MM.1S (cell line): ENCODE measurements at regions not wholly inside any gene's neighbourhood (a gene's known extent, or its start where the extent isn't known, plus 50 kb on each side); places are given as distances from the start of the nearest gene placed in this dataset.

Experiments
- DNase-seq: peaks from one replicate; pipeline ENCODE4 v3.0.0-alpha.2; 2015
- H2AFZ ChIP-seq: fragments of 300-600 bp; sonication (generic); 2 replicates; pipeline ENCODE4 v1.6.0; 2016; ENCODE audit warnings: antibody characterized with exemption, low read length
- H3F3A ChIP-seq: fragments of 300-600 bp; sonication (generic); 2 replicates; pipeline ENCODE4 v1.6.1; 2016; ENCODE audit warnings: mild to moderate bottlenecking, antibody characterized with exemption, low read length, moderate library complexity, mixed read lengths; ENCODE audit not compliant: insufficient read depth
- H3K27ac ChIP-seq: fragments of 300-600 bp; sonication (generic); 2 replicates; pipeline ENCODE4 v1.5.1; 2016; ENCODE audit warnings: mild to moderate bottlenecking, low read length
- H3K27me3 ChIP-seq: fragments of 300-600 bp; sonication (generic); replicated peaks from 2 replicates; pipeline ENCODE4 v1.6.0; 2016; ENCODE audit warnings: low read length; ENCODE audit not compliant: insufficient read depth
- H3K36me3 ChIP-seq: fragments of 300-600 bp; sonication (generic); replicated peaks from 2 replicates; pipeline ENCODE4 v1.6.1; 2016; ENCODE audit warnings: mild to moderate bottlenecking, low read length, mixed read lengths; ENCODE audit not compliant: insufficient read depth
- H3K4me1 ChIP-seq: fragments of 300-600 bp; sonication (generic); 2 replicates; pipeline ENCODE4 v1.6.1; 2016; ENCODE audit warnings: low read length, mixed read lengths
- H3K4me2 ChIP-seq: fragments of 300-600 bp; sonication (generic); 2 replicates; pipeline ENCODE4 v1.6.0; 2016; ENCODE audit warnings: low read depth, low read length
- H3K4me3 ChIP-seq: fragments of 300-600 bp; sonication (generic); 2 replicates; pipeline ENCODE4 v1.5.1; 2016; ENCODE audit warnings: low read length, mixed read lengths
- H3K79me2 ChIP-seq: fragments of 300-600 bp; sonication (generic); 2 replicates; pipeline ENCODE4 v1.6.1; 2016; ENCODE audit warnings: mixed run types, low read length, mixed read lengths
- H3K9ac ChIP-seq: fragments of 300-600 bp; sonication (generic); 2 replicates; pipeline ENCODE4 v1.6.1; 2016; ENCODE audit warnings: low read length, mixed read lengths
- H3K9me2 ChIP-seq: fragments of 300-600 bp; sonication (generic); replicated peaks from 2 replicates; pipeline ENCODE4 v1.6.1; 2016; ENCODE audit warnings: mild to moderate bottlenecking, low read length, mixed read lengths; ENCODE audit not compliant: insufficient read depth
- H3K9me3 ChIP-seq: fragments of 300-600 bp; sonication (generic); replicated peaks from 2 replicates; pipeline ENCODE4 v1.6.1; 2016; ENCODE audit warnings: mild to moderate bottlenecking, low read length, mixed read lengths; ENCODE audit not compliant: insufficient read depth
- H4K20me1 ChIP-seq: fragments of 300-600 bp; sonication (generic); 2 replicates; pipeline ENCODE4 v1.6.1; 2016; ENCODE audit warnings: mild to moderate bottlenecking, low read length, moderate library complexity, mixed read lengths; ENCODE audit not compliant: insufficient read depth
- EZH2 ChIP-seq: fragments of 300-600 bp; sonication (generic); optimal IDR thresholded peaks from 2 replicates; pipeline ENCODE3; 2017; ENCODE audit warnings: low read depth, mild to moderate bottlenecking, antibody characterized with exemption, low read length, mixed read lengths
- EZH2phosphoT487 ChIP-seq: fragments of 300-600 bp; sonication (generic); IDR thresholded peaks from 2 replicates; pipeline ENCODE4 v1.6.1; 2018; ENCODE audit warnings: antibody characterized with exemption, low read length
- TF ChIP-seq, protein P1 (sequence below): fragments of 300-600 bp; sonication (generic); IDR thresholded peaks from 2 replicates; pipeline ENCODE4 v1.5.1; 2016; ENCODE audit warnings: antibody characterized with exemption, low read length, mixed read lengths

DNA sequence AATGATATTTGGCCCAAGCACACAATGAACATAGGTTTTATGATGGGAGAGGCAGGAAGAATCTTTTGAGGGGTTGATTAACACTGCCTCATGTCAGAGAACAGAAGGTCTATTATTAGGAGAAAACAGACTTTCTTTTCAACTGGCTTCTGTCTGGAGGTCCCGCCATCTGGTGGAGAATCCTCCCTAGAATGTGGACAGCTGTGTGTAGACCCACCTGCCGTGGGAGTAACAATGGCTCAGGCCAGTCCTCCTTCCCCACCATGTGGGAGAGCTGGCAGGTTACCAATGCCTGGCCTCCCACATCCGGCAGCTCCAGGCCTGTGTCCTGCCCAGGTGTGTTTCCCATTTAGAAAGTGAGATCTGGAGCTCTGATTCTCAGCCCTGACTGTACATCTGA is 70.4 kb upstream of the AOAH start:
- Histone ChIP-seq H3K36me3 (no peaks in the 10 kb centered on the region), H4K20me1 (no peaks in the 10 kb centered on the region), H3K4me1 (no peaks in the 10 kb centered on the region), H3K79me2 (no peaks in the 10 kb centered on the region), H3K4me2 (no peak overlapping the region), H3K9me3 (no peaks in the 10 kb centered on the region), H2AFZ (no peak overlapping the region), H3K27me3 (no peaks in the 10 kb centered on the region), H3K9ac (no peak overlapping the region), H3K9me2 (no peaks in the 10 kb centered on the region), H3K4me3 (no peak overlapping the region), H3F3A (no peaks in the 10 kb centered on the region), H3K27ac (no peak overlapping the region)
- DNase-seq = peak; percentile 9
- no peak for TF ChIP-seq EZH2phosphoT487
- TF ChIP-seq EZH2 = no peak
- TF ChIP-seq, protein P1, sequence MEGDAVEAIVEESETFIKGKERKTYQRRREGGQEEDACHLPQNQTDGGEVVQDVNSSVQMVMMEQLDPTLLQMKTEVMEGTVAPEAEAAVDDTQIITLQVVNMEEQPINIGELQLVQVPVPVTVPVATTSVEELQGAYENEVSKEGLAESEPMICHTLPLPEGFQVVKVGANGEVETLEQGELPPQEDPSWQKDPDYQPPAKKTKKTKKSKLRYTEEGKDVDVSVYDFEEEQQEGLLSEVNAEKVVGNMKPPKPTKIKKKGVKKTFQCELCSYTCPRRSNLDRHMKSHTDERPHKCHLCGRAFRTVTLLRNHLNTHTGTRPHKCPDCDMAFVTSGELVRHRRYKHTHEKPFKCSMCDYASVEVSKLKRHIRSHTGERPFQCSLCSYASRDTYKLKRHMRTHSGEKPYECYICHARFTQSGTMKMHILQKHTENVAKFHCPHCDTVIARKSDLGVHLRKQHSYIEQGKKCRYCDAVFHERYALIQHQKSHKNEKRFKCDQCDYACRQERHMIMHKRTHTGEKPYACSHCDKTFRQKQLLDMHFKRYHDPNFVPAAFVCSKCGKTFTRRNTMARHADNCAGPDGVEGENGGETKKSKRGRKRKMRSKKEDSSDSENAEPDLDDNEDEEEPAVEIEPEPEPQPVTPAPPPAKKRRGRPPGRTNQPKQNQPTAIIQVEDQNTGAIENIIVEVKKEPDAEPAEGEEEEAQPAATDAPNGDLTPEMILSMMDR = no peak

DNA sequence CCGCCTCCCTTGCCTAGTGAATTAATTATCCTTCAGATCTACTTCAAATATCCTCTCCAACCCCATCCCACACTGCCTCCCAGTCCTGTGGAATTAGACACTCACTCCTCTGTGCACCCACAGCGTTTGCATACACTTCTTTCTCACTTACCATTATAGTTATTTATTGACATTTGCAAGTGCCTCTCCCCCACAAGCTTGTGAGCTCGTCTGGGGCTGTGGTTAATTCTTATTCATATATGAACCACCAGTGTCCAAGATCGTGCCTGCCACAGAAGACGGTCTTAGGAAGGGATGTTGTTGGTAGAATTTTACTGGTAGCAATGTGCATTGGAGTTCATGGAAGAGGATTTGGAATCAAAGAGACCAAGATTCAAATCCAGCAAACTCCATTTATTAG is 68.1 kb upstream of the AOAH start:
- H3F3A ChIP-seq = no peaks in the 10 kb centered on the region
- no peak overlapping the region for H3K27ac ChIP-seq
- H3K36me3 ChIP-seq = no peaks in the 10 kb centered on the region
- H3K9ac ChIP-seq = no peak overlapping the region
- H3K4me3 ChIP-seq = no peak overlapping the region
- TF ChIP-seq, protein P1 = no peak
- TF ChIP-seq EZH2 (no peak), EZH2phosphoT487 (no peak)
- H3K9me2 ChIP-seq = no peaks in the 10 kb centered on the region
- H3K4me2 ChIP-seq = no peak overlapping the region
- no peaks in the 10 kb centered on the region for H4K20me1 ChIP-seq
- H3K79me2 ChIP-seq = no peaks in the 10 kb centered on the region
- no peaks in the 10 kb centered on the region for H3K27me3 ChIP-seq
- no peak overlapping the region for H2AFZ ChIP-seq
- no peaks in the 10 kb centered on the region for H3K4me1 ChIP-seq
- no peak for DNase-seq
- H3K9me3 ChIP-seq = no peaks in the 10 kb centered on the region

DNA sequence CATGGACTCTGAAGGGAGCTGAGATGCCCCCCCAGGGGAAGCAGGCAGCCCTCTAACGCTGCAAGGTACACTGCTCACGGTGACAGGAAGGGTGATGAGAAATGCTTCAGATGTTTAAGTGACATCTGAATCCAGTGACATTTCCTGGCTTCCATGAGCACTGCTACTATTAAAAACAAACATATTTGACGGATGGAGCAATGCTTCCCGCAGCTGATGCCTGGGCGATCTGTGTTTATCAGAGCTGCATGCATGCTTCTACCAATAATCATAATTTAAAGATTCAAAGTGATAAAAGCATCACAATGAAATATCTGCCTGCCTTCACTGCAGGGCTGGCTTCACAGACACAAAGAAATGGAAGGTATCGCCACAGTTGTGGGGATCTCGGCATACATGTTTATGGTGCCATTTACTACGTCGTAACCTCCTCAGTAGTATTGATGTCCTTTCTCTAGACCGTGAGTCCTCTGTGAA is 66.1 kb upstream of the AOAH start:
- Histone ChIP-seq H3K79me2 (no peaks in the 10 kb centered on the region), H3K36me3 (no peaks in the 10 kb centered on the region), H4K20me1 (no peaks in the 10 kb centered on the region), H3K27me3 (no peaks in the 10 kb centered on the region), H3K4me2 (no peak overlapping the region), H3K9ac (no peak overlapping the region), H3K9me2 (no peaks in the 10 kb centered on the region), H2AFZ (no peak overlapping the region), H3K27ac (no peak overlapping the region), H3F3A (no peaks in the 10 kb centered on the region), H3K4me1 (no peaks in the 10 kb centered on the region), H3K9me3 (no peaks in the 10 kb centered on the region), H3K4me3 (no peak overlapping the region)
- TF ChIP-seq EZH2 = no peak
- TF ChIP-seq, protein P1 = no peak
- TF ChIP-seq EZH2phosphoT487 = no peak
- DNase-seq = no peak
